Coronary artery (tissue), 2 donors: ENCODE measurements at regions not wholly inside any gene's neighbourhood (a gene's known extent, or its start where the extent isn't known, plus 50 kb on each side); places are given as distances from the start of the nearest gene placed in this dataset.
"Not testable (repeated sequence)": the region's sequence is repeated elsewhere in the genome, so short reads cannot be mapped to it uniquely, and the experiment has no call there.

Experiments
- DNase-seq: peaks from one replicate; pipeline ENCODE4 v3.0.0-alpha.2; 2017; ENCODE audit warnings: low spot score
- H3K27ac ChIP-seq, 2 donors: fragments of 200-600 bp; sonication (generic); one replicate each; pipeline ENCODE4 v1.5.1; 2016 to 2019
- H3K4me3 ChIP-seq: fragments of 200-600 bp; sonication (generic); 2 replicates; pipeline ENCODE4 v1.5.1; 2016; ENCODE audit warnings: mild to moderate bottlenecking, moderate library complexity

GRCh38 chr17:64800987-64801386, 118.3 kb downstream of the LRRC37A3 start:
- not testable (repeated sequence) for DNase-seq, H3K27ac ChIP-seq, H3K4me3 ChIP-seq

GRCh38 chr17:64800361-64800895, 118.8 kb downstream of the LRRC37A3 start:
- not testable (repeated sequence) for DNase-seq, H3K27ac ChIP-seq, H3K4me3 ChIP-seq

- not testable (repeated sequence) for H3K4me3 ChIP-seq, DNase-seq, H3K27ac ChIP-seq
Measured at GRCh38 chr17:64799543-64800188, 119.6 kb downstream of the LRRC37A3 start.

- H3K4me3 ChIP-seq, H3K27ac ChIP-seq, DNase-seq: not testable (repeated sequence)
Measured at GRCh38 chr17:64798961-64799360, 120.3 kb downstream of the LRRC37A3 start.

- DNase-seq, H3K27ac ChIP-seq, H3K4me3 ChIP-seq: not testable (repeated sequence)
Measured at GRCh38 chr17:64798489-64798790, 120.8 kb downstream of the LRRC37A3 start.

GRCh38 chr17:64797746-64798488, 121.4 kb downstream of the LRRC37A3 start:
- DNase-seq, H3K27ac ChIP-seq, H3K4me3 ChIP-seq: not testable (repeated sequence)

- DNase-seq: peak; percentile 24
- not testable (repeated sequence) for H3K4me3 ChIP-seq, H3K27ac ChIP-seq
Measured at GRCh38 chr17:64795342-64795741, 123.9 kb downstream of the LRRC37A3 start.

GRCh38 chr17:64794548-64795274, 124.6 kb downstream of the LRRC37A3 start:
- not testable (repeated sequence) for H3K4me3 ChIP-seq, DNase-seq
- peak overlapping the region in 1 of 2 donors; percentile 28 for H3K27ac ChIP-seq

- H3K4me3 ChIP-seq: not testable (repeated sequence)
- peak; percentile 24 for DNase-seq
- peak overlapping the region in 1 of 2 donors; percentile 28 for H3K27ac ChIP-seq
Measured at GRCh38 chr17:64794113-64794512, 125.2 kb downstream of the LRRC37A3 start.

GRCh38 chr17:64792793-64793575, 126.3 kb downstream of the LRRC37A3 start:
- H3K27ac ChIP-seq: peak overlapping the region in 1 of 2 donors; percentile 28
- DNase-seq: peak; percentile 46
- H3K4me3 ChIP-seq: not testable (repeated sequence)

GRCh38 chr17:64792276-64792675, 127.0 kb downstream of the LRRC37A3 start:
- not testable (repeated sequence) for H3K4me3 ChIP-seq, H3K27ac ChIP-seq
- peak; percentile 41 for DNase-seq

- peak; percentile 28 for DNase-seq
- not testable (repeated sequence) for H3K27ac ChIP-seq, H3K4me3 ChIP-seq
Measured at GRCh38 chr17:64791691-64792090, 127.6 kb downstream of the LRRC37A3 start.

- H3K27ac ChIP-seq, DNase-seq, H3K4me3 ChIP-seq: not testable (repeated sequence)
Measured at GRCh38 chr17:64791226-64791625, 128.1 kb downstream of the LRRC37A3 start.

GRCh38 chr17:64790690-64791089, 128.6 kb upstream of the SMURF2 start:
- not testable (repeated sequence) for H3K27ac ChIP-seq, H3K4me3 ChIP-seq
- DNase-seq: peak; percentile 3

GRCh38 chr17:64790193-64790592, 128.1 kb upstream of the SMURF2 start:
- H3K27ac ChIP-seq, H3K4me3 ChIP-seq: not testable (repeated sequence)
- DNase-seq: peak; percentile 35

- H3K27ac ChIP-seq, H3K4me3 ChIP-seq: not testable (repeated sequence)
- peak; percentile 3 for DNase-seq
Measured at GRCh38 chr17:64789061-64789445, 126.9 kb upstream of the SMURF2 start.
